Suppressor macrophage (primary cell): ENCODE measurements at regions not wholly inside any gene's neighbourhood (a gene's known extent, or its start where the extent isn't known, plus 50 kb on each side); places are given as distances from the start of the nearest gene placed in this dataset.

Source experiments
- DNase-seq, 4 experiments: peaks; one replicate each; pipeline ENCODE4 v3.0.0-alpha.2; 2020 to 2022

DNA sequence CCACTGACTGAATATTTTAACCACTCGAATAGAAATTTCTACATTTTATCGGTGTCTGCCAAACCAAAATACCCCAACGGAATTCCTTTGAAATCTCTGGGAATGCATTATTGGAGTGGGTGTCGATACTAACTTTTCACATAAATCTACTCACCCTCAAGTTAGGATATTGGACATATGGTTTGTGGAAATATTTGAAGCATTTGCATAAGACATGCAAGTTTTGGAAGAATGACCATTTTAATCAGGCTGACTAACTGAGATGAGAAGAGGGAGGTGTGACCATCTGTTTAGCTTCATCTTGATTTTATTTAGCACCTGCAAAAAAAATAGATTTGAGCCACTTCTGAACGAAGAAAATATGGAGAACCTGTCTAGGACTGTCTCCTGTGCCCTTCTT, 61.2 kb downstream of the KLF6 start:
- DNase-seq: no peak

DNA sequence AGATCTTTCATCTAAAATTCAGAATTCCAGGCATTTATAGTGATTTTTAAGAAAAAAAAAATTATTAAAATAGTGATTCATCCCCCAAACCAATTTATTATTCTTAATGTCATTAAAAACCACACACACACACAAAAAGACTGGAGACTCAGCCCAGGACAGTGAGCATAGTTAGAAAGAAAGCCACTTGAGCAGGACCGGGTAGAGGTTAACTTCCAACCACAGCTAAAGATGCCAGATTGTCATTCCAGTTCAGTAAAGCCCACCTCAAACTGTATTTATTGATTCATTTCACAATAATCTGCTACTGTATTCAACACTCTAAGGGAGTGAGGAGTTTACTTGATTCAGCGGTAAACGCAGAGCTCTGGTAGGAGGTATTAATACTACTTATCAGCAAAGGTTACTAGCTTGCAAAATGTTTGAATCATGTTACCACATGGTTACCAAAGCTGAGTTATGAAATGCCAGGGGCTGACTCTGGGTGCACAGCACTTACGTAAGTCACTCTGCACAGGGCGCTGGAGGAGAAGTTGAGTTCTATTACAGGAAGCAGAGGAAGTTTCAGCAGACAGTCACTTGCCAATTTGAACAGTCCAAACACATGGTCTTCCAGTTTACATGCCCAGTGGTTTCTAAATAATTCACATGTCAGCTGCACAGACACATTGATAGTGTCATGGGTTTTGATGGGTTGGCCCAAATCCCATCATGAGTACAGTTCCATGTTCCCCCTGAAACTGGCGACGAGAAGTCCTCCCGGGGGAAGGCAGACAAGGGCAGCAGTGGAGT, 64.6 kb downstream of the KLF6 start:
- peak; percentile 93 to 99 (median 96) for DNase-seq

DNA sequence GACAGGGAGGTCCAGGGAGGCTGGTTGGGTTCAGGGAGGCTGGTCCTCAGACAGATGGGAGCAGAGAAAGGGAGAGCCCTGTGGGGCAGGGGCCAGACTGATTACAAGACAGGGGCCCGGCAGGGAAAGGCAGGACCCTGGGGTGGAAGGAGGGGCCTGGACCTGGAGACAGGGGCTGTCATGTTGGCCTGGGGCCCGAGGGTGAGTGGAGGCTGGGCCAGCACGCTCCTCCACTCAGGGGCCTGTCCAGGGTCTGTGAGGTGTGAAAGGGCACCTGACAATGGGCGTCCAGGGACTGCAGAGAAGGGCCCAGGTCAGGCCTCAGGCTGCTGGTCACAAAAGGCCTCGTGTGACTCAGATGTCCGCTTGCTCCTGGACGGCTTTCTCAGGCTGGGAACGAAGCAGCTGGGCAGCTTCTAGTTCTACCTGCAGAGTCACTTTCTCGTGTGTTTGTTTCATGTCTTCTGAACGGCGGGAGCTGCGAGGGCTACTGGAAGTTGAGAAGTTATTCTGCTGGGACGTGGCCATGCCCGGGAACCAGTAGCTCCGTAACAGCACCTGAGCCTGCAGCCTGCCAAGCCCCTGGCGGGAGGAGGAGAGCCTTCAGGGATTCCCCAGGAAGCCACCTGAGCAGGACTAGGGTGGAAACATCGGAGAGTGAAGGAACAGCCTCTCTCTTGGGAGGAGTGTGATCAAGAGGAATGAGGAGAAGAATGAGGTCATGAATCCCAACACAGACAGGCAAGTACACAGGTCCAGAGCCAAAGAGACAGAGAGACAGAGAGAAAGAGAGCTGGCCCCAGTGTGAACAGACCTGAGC, 65.8 kb downstream of the KLF6 start:
- DNase-seq: no peak

DNA sequence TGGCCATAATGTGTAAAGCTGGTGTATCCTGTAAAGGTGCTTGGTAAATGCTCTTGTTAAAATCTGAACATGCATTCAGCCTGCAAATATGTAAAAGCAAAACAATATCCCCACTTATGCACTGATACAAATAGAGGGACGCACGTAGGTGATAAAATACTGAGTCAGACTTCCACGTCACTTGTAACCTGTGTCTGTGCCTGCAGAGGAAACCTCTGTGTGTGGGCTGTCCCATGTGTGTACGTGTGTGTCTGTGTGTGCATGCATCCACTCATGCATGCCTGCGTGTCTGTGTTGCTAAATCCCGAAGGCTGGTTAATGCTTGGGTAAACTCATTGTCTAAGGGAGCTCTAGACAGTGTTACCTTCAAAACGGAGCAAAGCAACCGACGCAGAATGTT, 68.9 kb downstream of the KLF6 start:
- no peak for DNase-seq

DNA sequence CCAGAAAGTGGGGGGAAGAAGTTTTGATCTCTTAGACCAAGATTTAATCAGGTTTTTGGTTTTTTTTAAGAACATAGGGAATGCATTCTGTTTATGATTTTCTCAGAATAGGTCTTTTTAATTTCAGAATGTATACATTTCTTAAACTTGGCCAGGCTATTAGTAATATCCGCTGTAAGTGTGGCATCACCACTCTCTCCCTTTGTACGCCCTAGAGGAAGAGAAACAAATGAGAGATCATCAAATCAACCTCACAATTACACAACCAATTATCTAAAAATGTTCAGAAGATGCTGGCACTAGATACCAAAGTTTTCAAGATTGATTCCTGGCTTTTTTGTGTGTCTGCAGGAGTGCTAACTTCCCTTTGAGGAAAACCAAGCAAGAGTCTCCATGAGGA, 70.0 kb downstream of the KLF6 start:
- DNase-seq: peak; percentile 4 to 53 (median 40)

DNA sequence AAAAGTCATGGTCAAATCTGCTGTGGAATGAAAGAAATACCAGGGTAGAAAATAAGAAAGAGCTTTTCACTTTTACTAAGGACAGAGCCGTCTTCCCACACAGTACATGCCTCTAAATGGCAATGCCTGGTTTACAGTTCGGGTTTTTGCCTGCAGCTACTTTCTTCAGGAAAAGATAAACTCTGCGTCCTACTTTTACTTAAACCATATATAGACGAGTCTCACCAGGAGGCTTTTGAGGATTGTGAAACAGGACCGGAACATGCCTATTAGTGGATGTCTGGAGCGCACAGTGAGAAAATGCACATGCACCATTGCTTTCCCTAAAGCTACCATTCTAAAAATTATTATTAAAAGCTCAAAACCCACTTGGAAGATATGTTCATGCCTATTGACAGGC, 70.5 kb downstream of the KLF6 start:
- peak in 3 of 4 experiments; percentile 24 to 47 (median 24) for DNase-seq

DNA sequence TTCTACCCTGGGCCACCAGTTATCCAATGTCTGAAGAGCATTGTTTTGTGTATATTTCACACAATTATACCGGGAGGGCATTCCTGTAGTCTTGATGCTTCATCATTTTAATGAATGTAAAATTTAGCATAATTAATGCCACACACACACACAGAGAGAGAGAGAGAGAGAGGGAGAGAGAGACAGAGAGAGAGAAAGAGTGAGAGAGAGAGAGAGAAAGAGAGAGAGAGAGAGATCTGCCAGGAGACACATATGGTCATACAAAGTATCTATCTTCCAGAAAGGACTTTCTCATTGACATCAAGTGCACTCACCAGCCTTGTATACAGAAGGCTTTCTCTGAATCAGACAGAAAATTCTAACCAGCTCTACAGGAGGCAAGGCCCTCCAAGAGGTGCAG, 72.3 kb downstream of the KLF6 start:
- DNase-seq: no peak

DNA sequence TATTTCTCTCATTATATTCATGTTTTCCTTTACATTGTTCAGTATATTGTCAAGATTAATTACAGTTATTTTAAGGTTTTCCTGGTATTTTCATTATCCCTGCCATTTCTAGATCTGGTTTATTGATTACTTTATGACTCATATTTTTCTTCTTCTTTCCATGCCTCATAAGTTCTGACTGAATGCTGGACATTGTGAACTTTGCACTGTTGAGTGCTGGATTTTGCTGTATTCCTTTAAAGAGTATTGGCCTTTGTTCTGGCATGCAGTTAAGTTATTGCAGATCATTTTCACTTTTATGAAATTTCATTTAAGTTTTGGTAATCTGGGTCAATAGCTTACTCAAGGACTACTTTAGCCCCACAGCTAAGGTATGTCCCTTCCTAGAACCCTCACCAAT, 73.1 kb downstream of the KLF6 start:
- no peak for DNase-seq

DNA sequence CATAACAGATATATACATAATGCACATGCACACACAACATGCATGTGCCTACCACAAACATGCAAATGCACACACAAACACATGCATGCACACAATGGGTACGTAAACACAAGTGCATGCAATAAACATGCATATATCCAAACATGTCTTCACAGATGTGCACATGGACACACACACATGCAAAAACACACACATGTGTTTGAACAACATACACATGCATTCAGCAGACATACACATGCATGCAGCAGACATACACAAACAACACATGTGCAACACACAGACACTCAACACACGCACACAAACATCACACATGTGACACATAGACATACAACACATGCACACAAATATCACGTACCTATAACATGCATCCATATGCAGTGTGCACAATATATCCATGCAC, 74.2 kb downstream of the KLF6 start:
- DNase-seq: no peak

DNA sequence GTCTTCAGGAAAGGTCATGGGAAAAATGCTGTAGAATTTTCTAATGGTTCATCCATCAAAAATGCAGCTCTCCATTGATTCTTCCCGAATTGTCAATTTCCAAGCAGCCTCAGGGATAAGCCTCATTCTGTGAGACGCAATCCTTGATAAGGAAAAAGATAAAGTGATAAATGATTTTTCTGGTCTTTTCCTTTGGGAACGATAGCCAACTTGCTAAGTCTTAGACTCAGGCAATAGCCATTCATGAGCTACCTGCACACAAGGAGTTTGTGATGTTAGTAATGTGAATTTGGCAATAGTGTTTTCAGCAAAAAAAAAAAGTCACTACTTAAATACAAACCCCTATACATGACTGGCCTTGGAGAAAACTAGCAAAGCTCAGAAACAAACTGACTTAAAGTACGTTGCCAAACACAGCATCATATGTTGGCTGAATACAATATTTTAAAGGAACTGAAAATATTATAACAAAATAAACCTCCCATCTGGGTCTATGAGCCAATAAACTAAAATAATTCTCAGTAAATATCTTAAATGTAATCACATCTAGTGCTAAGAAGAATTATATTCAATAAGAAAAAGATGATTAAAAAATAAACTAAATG, 75.5 kb downstream of the KLF6 start:
- DNase-seq: no peak

DNA sequence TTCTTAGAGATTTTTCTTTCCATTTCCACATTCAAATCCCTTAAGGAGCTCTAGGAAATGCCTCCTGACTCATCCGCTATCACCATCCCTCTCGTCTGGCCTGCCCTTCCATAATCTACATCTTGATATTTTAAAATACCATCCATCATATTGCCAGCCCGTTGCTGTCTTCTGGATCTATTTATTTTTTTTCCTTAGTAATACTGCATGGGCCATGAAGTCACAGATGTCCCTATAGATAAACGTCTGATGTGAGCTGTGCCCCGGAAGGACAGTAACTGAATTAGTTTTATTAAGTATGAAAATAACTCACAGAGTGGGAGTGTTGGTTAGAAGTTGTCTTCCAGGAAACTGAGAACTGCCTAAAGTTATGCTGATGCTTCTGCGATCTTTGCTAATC, 76.2 kb downstream of the KLF6 start:
- no peak for DNase-seq

DNA sequence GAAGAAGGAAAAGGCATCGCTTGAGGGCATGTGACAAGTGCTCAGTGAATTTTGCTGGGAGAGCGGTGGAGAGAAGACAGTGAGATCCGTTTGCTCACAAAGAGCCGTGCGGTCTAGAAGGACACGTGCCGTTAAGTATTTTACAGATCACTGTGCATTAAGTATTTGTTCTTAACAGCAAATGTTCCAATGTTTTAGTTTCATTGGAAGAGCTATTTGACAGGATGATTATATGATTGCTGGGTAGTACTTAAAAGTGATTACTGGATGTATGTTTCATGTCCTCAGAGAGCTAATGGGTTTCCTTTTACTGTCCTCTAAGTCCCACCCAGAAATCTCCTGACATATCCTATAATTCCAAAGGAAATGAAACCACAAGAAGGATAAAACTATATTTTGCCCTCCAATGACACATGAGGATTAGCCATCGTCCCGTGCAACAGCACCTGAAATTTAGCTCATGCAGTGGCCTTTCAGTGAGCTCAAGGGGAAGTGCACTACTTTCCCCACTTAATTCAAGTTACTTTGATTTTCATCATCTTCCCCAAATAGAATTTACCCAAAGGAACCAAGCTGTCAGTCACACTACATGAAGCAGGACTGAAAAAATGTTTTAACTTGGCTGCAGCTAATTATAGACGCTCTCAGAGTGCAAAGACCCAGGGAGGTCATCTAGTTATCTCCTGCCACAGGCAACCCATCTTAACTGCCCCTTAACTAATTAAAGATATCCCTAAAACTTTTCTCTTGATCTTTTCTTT, 80.3 kb downstream of the KLF6 start:
- DNase-seq: peak; percentile 35 to 67 (median 56)

DNA sequence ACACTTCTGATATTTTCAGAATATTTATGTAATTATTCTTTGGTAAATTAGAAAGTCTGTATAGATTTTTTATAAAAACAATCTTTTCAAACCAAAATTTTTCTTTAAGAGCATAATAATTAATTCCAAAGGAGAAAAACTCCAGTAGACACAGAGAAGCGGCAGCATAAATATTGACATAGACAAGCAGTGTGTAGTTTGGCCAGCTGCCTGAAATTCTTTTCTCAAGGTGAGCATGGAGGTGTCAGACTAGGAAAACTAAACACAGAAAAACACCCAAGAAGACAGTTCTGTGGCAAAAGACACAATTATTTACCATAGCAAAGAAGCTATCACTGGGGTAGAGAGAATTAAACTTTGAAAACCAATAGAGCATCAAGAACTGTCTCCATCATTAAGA, 82.4 kb downstream of the KLF6 start:
- DNase-seq: no peak

DNA sequence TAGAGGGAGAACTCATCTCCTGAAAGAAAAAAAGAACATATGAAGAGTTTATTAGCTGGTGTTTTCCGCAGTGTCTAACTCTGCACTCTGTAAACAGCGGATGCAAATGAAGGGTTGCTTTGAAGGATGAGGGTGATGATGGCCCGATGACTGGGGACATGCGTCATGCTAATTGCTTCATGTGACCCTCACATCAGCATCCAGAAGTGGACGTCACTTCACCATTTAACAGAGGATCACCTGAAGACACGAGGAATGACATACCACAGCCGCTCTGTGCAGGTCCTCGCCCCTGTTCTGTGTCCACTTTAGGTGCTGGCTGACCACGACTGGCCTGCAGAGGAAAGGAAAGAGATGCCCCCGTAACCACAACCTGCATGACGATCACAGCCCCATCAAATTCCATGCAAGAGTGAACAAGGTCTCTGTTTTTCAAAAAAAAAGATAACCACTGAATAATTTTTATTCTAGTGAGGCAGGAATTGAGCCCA, 82.9 kb downstream of the KLF6 start:
- no peak for DNase-seq

DNA sequence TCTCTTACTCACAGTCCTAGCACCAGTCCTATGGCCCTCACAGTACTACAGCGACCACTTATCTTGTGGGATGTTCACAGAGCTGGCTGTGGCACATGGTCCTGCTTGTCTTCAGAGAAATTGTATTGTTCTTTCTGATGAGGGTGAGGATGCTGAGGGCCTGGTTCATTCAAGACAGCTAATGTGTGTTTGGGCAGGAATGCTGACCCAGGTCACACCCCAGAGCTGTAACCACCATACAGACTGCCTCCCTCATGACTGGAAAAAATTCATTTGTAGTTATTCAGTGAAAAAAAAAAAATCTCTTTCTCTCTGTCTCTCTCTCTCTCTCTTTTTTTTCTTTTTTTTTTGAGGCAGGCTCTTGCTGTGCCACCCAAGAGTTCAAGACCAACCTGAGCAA, 83.5 kb downstream of the KLF6 start:
- no peak for DNase-seq

DNA sequence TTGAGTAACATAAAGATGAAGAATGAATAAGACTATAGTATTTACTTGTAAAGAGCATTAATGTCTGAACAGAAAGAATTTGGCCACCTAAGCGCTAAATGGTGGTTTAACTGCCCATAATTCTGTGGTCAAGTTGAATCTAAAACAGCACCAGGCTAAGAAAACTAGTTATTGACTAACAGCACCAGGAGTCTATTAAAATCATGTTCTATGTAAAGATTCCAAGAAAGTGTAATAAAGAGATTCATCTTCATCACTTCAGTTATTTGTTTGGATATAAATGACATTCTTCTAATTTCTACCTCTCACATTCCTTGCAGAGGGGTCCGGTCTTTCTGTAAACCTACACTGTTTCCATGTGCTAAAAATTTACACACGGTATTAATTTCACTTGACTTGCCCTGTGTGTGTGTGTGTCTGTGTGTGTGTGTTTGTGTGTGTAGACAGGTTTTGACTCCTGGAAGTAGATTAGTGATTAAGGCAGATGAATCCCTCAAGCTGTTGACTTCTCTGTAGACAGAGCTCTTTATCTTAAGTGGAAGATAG, 84.4 kb downstream of the KLF6 start:
- no peak for DNase-seq

DNA sequence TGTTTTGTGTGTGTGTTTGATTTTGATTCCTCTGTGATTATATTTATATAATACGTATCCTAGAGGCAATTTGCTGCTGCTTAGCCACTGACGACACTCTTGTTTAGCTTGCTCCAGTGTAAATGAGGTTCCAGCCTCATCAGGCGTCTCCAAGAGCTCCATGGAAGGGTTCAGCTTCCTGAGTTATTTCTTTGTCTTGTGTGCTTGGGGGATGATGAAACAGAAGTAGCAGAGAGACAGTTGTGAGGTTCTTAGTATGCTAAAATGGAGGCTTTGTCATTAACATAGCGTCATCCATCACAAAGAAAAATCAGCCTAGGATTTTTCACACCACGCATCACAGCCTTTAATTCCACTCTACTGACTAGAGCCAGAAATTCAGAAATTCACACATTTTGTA, 85.1 kb downstream of the KLF6 start:
- no peak for DNase-seq

DNA sequence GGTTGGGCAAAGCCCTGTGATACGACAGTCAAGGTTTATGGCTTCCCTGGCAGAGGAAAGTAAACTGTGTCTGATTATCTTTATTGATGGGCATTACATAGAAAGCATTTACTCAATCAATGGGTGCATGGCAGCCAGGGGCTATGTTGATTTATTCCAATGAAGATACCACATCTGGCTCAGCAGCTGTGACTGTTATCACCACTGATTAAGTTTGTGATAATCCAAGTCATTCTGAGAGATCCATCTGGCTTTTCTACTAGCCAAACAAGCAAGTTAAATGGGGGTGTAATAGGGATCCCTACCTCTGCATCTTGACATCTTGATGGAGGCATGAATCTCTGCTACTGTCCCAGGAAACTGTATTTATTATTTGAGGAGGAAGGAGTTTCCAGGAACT, 86.7 kb downstream of the KLF6 start:
- DNase-seq: no peak

DNA sequence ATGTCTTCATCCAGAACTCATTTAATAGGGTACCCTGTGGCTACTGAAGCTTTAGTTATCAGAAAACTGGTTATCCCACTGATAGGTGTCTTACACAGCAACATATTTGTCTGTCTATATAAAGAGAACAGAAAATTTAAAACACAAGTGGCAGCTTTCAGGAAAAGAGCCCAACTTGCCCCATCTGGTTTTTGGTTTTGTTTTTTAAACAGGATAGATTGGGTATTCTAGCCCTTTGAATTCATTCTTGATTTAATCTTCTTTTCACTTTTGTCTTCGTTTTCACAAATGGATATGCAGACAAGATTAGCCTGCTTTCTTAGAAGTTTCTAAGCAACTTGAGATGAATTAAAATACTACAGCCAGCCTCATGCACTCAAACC, 91.3 kb downstream of the KLF6 start:
- DNase-seq: no peak

DNA sequence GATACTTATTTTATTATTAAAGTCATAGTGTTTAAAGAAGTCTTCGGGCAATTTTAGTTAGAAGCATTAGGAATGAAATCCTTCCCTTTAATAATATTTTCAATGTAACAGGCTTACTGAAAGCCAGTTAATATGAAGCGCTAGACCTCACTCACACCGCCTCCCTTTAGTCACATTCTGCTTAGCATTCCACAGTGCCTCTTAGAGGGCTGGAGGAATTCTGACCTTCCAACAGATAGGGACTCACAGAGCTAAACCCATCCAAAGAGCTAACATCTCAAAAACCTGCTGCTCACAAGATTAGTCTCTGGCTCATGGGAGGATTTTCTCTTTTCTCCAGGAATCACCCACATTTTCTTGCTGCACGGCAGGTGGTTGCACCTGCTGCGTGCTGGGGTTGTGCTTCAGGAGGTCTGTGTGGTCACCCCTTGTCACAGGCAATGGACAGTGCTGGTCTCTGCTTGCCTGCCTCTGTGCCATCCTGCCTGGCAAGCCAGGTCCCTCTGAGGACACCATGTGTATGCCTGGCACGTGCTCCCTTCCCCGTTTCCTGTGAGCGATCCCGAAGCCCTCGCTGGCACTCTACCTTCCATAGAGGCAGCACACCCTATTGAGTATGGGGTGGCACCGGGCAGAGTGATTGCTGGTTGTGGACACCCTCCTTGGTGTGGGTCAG, 91.8 kb downstream of the KLF6 start:
- DNase-seq: no peak

DNA sequence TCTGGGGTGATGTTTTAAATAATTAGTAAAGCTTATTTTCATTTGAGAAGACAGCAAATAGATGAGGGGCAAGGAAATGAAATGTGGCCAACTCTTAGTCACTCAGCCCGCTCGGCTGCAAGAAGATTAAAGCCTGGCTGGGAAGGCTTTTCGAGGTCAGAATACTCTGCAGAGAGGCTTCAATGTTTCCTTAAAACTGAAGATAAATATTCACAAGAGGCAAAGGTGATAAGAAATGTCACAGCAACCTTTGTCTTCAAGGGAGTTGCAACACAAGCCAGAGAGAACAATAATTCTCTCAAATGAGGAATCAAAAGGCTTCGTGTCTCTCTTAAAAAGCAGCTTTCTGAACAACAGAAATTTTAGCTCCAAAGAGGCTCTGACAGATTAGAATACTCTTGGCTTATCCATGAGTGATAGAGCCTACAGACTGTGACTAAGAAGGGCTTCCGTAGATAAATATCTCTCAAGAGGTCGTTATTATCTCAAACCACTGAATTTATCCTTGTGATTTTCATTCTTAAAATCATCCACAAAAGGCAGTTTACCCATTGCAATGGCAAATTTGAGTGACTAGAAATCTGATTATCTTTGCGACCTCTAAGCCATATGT, 92.5 kb downstream of the KLF6 start:
- no peak for DNase-seq
